ENCODE measurements at regions not wholly inside any gene's neighbourhood (a gene's known extent, or its start where the extent isn't known, plus 50 kb on each side); places are given as distances from the start of the nearest gene placed in this dataset.

GRCh38 chr12:77324416-77324762 is 259.0 kb upstream of the E2F7 start:
- Mint-ChIP-seq H3K9me3 (no peaks in the 10 kb centered on the region), H3K27me3 (peaks cover 69% of the 10 kb centered on the region), H3K36me3 (ENCODE audit: low read depth) (no peaks in the 10 kb centered on the region), H3K27ac (no peak overlapping the region), H3K4me3 (no peak overlapping the region), H3K4me1 (ENCODE audit: low read depth) (peaks cover 5% of the 10 kb centered on the region)
- no peak for ATAC-seq (ENCODE audit: poor library complexity)
- peaks cover 0 to 17% of the 10 kb centered on the region in 2 experiments for H3K9me3 ChIP-seq (ENCODE audit: control insufficient read depth in 1 of 2, insufficient read depth in 1 of 2, low read length in 2 of 2)
- peaks cover 14 to 54% of the 10 kb centered on the region in 2 experiments for H3K27me3 ChIP-seq (ENCODE audit: control insufficient read depth in 1 of 2, insufficient read depth in 2 of 2, low read length in 2 of 2)
- TF ChIP-seq CTCF (IDR thresholded peaks at IDR 0.05): no peak
- CTCF ChIA-PET: no interaction called here
- H3K4me1 ChIP-seq (ENCODE audit: insufficient read depth, low read length): peaks cover 4% of the 10 kb centered on the region
- POLR2A ChIA-PET: no interaction called here
- H3K27ac ChIP-seq (ENCODE audit: low read depth in 1 of 2, low read length in 2 of 2): no peak overlapping the region
- H3K36me3 ChIP-seq (ENCODE audit: insufficient read depth, low read length): no peaks in the 10 kb centered on the region
- intact Hi-C loops (cut with DNase I, micrococcal nuclease): no loop called here
- DNase-seq: no peak
- no peak overlapping the region for H3K4me3 ChIP-seq (ENCODE audit: low read length)

GRCh38 chr12:77323788-77324415 is 258.5 kb upstream of the E2F7 start:
- H3K27ac ChIP-seq (ENCODE audit: low read depth in 1 of 2, low read length in 2 of 2): no peak overlapping the region
- ATAC-seq (ENCODE audit: poor library complexity): no peak
- Mint-ChIP-seq H3K4me3 (no peak overlapping the region), H3K27ac (no peak overlapping the region), H3K4me1 (ENCODE audit: low read depth) (peaks cover 5% of the 10 kb centered on the region), H3K27me3 (peaks cover 64% of the 10 kb centered on the region), H3K36me3 (ENCODE audit: low read depth) (no peaks in the 10 kb centered on the region), H3K9me3 (no peaks in the 10 kb centered on the region)
- DNase-seq: no peak
- no peak overlapping the region for H3K4me3 ChIP-seq (ENCODE audit: low read length)
- no peak for TF ChIP-seq CTCF (IDR thresholded peaks at IDR 0.05)
- no peaks in the 10 kb centered on the region for H3K36me3 ChIP-seq (ENCODE audit: insufficient read depth, low read length)
- ChIA-PET POLR2A (no interaction called here), CTCF (no interaction called here)
- peaks cover 4% of the 10 kb centered on the region for H3K4me1 ChIP-seq (ENCODE audit: insufficient read depth, low read length)
- intact Hi-C loops (cut with DNase I, micrococcal nuclease): no loop called here
- H3K9me3 ChIP-seq (ENCODE audit: control insufficient read depth in 1 of 2, insufficient read depth in 1 of 2, low read length in 2 of 2): peaks cover 0 to 17% of the 10 kb centered on the region in 2 experiments
- peaks cover 14 to 54% of the 10 kb centered on the region in 2 experiments for H3K27me3 ChIP-seq (ENCODE audit: control insufficient read depth in 1 of 2, insufficient read depth in 2 of 2, low read length in 2 of 2)

GRCh38 chr12:77319166-77319565 is 253.8 kb upstream of the E2F7 start:
- ChIA-PET POLR2A (no interaction called here), CTCF (no interaction called here)
- peaks cover 8 to 19% of the 10 kb centered on the region in 2 experiments for H3K27me3 ChIP-seq (ENCODE audit: control insufficient read depth in 1 of 2, insufficient read depth in 2 of 2, low read length in 2 of 2)
- H3K4me3 ChIP-seq (ENCODE audit: low read length): no peak overlapping the region
- Mint-ChIP-seq H3K36me3 (ENCODE audit: low read depth) (no peaks in the 10 kb centered on the region), H3K4me1 (ENCODE audit: low read depth) (no peaks in the 10 kb centered on the region), H3K9me3 (no peaks in the 10 kb centered on the region), H3K27me3 (peaks cover 25% of the 10 kb centered on the region), H3K27ac (no peak overlapping the region), H3K4me3 (no peak overlapping the region)
- intact Hi-C loops (cut with DNase I, micrococcal nuclease): no loop called here
- no peak overlapping the region for H3K27ac ChIP-seq (ENCODE audit: low read depth in 1 of 2, low read length in 2 of 2)
- no peak for TF ChIP-seq CTCF (IDR thresholded peaks at IDR 0.05)
- DNase-seq (no peak), ATAC-seq (ENCODE audit: poor library complexity) (no peak)
- no peaks in the 10 kb centered on the region for H3K36me3 ChIP-seq (ENCODE audit: insufficient read depth, low read length)
- no peaks in the 10 kb centered on the region for H3K4me1 ChIP-seq (ENCODE audit: insufficient read depth, low read length)
- peaks cover 0 to 7% of the 10 kb centered on the region in 2 experiments for H3K9me3 ChIP-seq (ENCODE audit: control insufficient read depth in 1 of 2, insufficient read depth in 1 of 2, low read length in 2 of 2)

Measured in CD4-positive, alpha-beta T cell (primary cell).